Pancreas (tissue), 10 donors: ENCODE measurements at regions not wholly inside any gene's neighbourhood (a gene's known extent, or its start where the extent isn't known, plus 50 kb on each side); places are given as distances from the start of the nearest gene placed in this dataset.

Experiments
- ATAC-seq, 4 donors: fragments of 200-7000 bp; cut with Tn5 transposase; one replicate each; pipeline versions ENCODE4 v1.8.0 to v1.9.1; 2020; ENCODE audit warnings: mild to moderate bottlenecking in 4 of 4, moderate library complexity in 4 of 4
- DNase-seq, 6 donors: peaks; one replicate each; pipeline ENCODE4 v3.0.0-alpha.2; 2020
- FAIRE-seq: peaks from 2 replicates; lab custom pipeline; 2012; peaks lifted over from hg19 to GRCh38; lab: Jason Lieb, UNC
- H3K27ac ChIP-seq, 4 donors: fragments of 200-600 bp; sonication (generic); 1 replicate in 3 of 4; 2 replicates in 1 of 4; pipeline versions ENCODE4 v1.5.0 to v1.8.0; 2020
- H3K27me3 ChIP-seq, 4 donors: fragments of 200-600 bp; one replicate each; pipeline ENCODE4 v1.8.0; 2021
- H3K36me3 ChIP-seq, 3 donors: fragments of 200-600 bp; sonication (generic) in 1 of 3; one replicate each; pipeline versions ENCODE4 v1.5.0 to v1.8.0; 2020 to 2021
- H3K4me1 ChIP-seq, 3 donors: fragments of 200-600 bp; one replicate each; pipeline ENCODE4 v1.8.0; 2021
- H3K4me3 ChIP-seq, 4 donors: fragments of 200-600 bp; sonication (generic) in 2 of 4; one replicate each; pipeline versions ENCODE4 v1.5.0 to v1.8.0; 2020 to 2021
- H3K9me3 ChIP-seq, 4 donors: fragments of 200-600 bp; one replicate each; pipeline ENCODE4 v1.8.0; 2021
- CTCF ChIP-seq, 4 donors: fragments of 200-600 bp; sonication (generic) in 3 of 4; IDR thresholded peaks; one replicate each; pipeline versions ENCODE4 v1.5.0 to v1.8.0; 2021; ENCODE audit warnings: antibody characterized with exemption in 4 of 4
- WGBS, 2 donors: extraction: QIAGEN DNeasy Blood & Tissue Kit; methylation state at CpG; one replicate each; pipeline ENCODE4 v1.1.7; 2013; 5-methylcytosine and 5-hydroxymethylcytosine counted together
- intact Hi-C, 3 donors: fragments of 100-400 bp; cut with DNase I; formaldehyde crosslinking; loops; one replicate each; pipeline versions ENCODE4 v1.11.1 to v1.14.2; 2022
- donor health status: healthy with polysubstance abuse.
- donor health status: DM: no; HTN: no; CAD: no; lungs with moderate emphysema.
- donor health status: DM: no; HTN: no; CAD: no.
- donor health status: control.
- donor health status: control.
- donor health status: Bipolar disorder and iron deficiency.
- donor health status: DM: yes; HTN: yes; CAD: no.
- donor health status: DM: no; HTN: no; CAD: no.
- donor health status: DM: no; HTN: no; CAD: no.
- donor health status: DM: yes; HTN: yes; CAD: no.

- Histone ChIP-seq H3K36me3 (no peaks in the 10 kb centered on the region), H3K27me3 (no peaks in the 10 kb centered on the region), H3K4me3 (no peak overlapping the region), H3K27ac (no peak overlapping the region), H3K9me3 (no peaks in the 10 kb centered on the region), H3K4me1 (no peaks in the 10 kb centered on the region)
- ATAC-seq (no peak), FAIRE-seq (no peak), DNase-seq (no peak)
- 54 to 72% methylated on average over 1 of the region's 1 CpG for WGBS, 2 donors
- no peak for TF ChIP-seq CTCF (IDR thresholded peaks at IDR 0.05)
- intact Hi-C loops, result no loop called here
Measured at GRCh38 chr3:168539909-168540308, 444.2 kb upstream of the GOLIM4 start.

- no peak for FAIRE-seq
- WGBS, 2 donors, result 60 to 74% methylated on average over 3 of the region's 3 CpGs
- intact Hi-C loops, result no loop called here
Measured at GRCh38 chr3:168534761-168535160, 439.0 kb upstream of the GOLIM4 start.

GRCh38 chr3:168533600-168533999 lies 437.9 kb upstream of the GOLIM4 start:
- 56 to 64% methylated on average over 2 of the region's 2 CpGs for WGBS, 2 donors
- H3K27ac ChIP-seq, result no peak overlapping the region
- H3K27me3 ChIP-seq, result no peaks in the 10 kb centered on the region
- no peaks in the 10 kb centered on the region for H3K9me3 ChIP-seq
- FAIRE-seq (no peak), ATAC-seq (no peak), DNase-seq (no peak)
- no peaks in the 10 kb centered on the region for H3K36me3 ChIP-seq
- TF ChIP-seq CTCF (IDR thresholded peaks at IDR 0.05), result no peak
- no peaks in the 10 kb centered on the region for H3K4me1 ChIP-seq
- no peak overlapping the region for H3K4me3 ChIP-seq
- intact Hi-C loops, result no loop called here

More at GRCh38 chr3:168534761-168535160, 439.0 kb upstream of the GOLIM4 start:
- no peaks in the 10 kb centered on the region for H3K36me3 ChIP-seq
- no peaks in the 10 kb centered on the region for H3K4me1 ChIP-seq
- no peaks in the 10 kb centered on the region for H3K27me3 ChIP-seq
- no peak overlapping the region for H3K4me3 ChIP-seq
- ATAC-seq, result no peak
- no peak overlapping the region for H3K27ac ChIP-seq
- H3K9me3 ChIP-seq, result no peaks in the 10 kb centered on the region
- TF ChIP-seq CTCF (IDR thresholded peaks at IDR 0.05), result no peak
- no peak for DNase-seq

GRCh38 chr3:168532135-168532534 lies 436.4 kb upstream of the GOLIM4 start:
- intact Hi-C loops, result no loop called here
- DNase-seq (no peak), ATAC-seq (no peak), FAIRE-seq (no peak)
- Histone ChIP-seq H3K36me3 (no peaks in the 10 kb centered on the region), H3K27ac (no peak overlapping the region), H3K27me3 (no peaks in the 10 kb centered on the region), H3K9me3 (no peaks in the 10 kb centered on the region), H3K4me1 (no peaks in the 10 kb centered on the region), H3K4me3 (no peak overlapping the region)
- 96 to 100% methylated on average over 1 of the region's 1 CpG for WGBS, 2 donors
- no peak for TF ChIP-seq CTCF (IDR thresholded peaks at IDR 0.05)

GRCh38 chr3:168531116-168531515 lies 435.4 kb upstream of the GOLIM4 start:
- H3K9me3 ChIP-seq, result no peaks in the 10 kb centered on the region
- no peak for TF ChIP-seq CTCF (IDR thresholded peaks at IDR 0.05)
- 75 to 79% methylated on average over 4 of the region's 4 CpGs for WGBS, 2 donors
- H3K27ac ChIP-seq, result no peak overlapping the region
- FAIRE-seq (no peak), ATAC-seq (no peak), DNase-seq (no peak)
- H3K36me3 ChIP-seq, result no peaks in the 10 kb centered on the region
- intact Hi-C loops, result no loop called here
- no peaks in the 10 kb centered on the region for H3K4me1 ChIP-seq
- H3K27me3 ChIP-seq, result peaks cover 0 to 2% (median 0%) of the 10 kb centered on the region in 4 donors
- H3K4me3 ChIP-seq, result no peak overlapping the region
